ENCODE measurements at regions not wholly inside any gene's neighbourhood (a gene's known extent, or its start where the extent isn't known, plus 50 kb on each side); places are given as distances from the start of the nearest gene placed in this dataset.

DNA sequence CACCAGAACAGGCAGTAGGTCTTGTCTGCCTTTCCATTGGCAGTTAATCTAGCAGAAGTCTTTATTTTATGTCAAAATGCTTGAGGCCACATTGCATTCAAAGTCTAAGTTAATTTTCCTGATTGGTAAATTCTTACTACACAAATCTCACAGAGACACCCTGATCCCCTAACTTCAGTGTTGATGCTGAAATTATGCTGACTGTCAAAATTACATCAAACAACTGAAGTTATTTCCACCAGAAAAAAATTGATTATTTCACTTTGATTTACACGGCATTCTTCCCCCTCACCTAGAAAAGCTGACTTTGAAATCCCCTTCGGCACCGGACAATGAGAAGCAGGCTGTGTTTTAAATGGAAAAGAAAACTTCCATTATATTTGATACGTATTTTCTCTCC, 99.1 kb downstream of the MAF start:
- no peak for DNase-seq
- Histone ChIP-seq H3K27me3 (no peaks in the 10 kb centered on the region), H3K9me3 (replicated peaks in 1 of 3) (no peaks in the 10 kb centered on the region), H3K4me1 (replicated peaks in 1 of 2) (peaks cover 0 to 4% of the 10 kb centered on the region in 2 donors), H3K27ac (no peak overlapping the region), H3K4me3 (no peak overlapping the region), H3K36me3 (replicated peaks in 1 of 2) (no peaks in the 10 kb centered on the region)
- WGBS, 4 donors: 83 to 89% (median 86%) methylated on average over 4 of the region's 4 CpGs
- no peak for TF ChIP-seq POLR2A (IDR thresholded peaks at IDR 0.05)
- TF ChIP-seq, protein P1, sequence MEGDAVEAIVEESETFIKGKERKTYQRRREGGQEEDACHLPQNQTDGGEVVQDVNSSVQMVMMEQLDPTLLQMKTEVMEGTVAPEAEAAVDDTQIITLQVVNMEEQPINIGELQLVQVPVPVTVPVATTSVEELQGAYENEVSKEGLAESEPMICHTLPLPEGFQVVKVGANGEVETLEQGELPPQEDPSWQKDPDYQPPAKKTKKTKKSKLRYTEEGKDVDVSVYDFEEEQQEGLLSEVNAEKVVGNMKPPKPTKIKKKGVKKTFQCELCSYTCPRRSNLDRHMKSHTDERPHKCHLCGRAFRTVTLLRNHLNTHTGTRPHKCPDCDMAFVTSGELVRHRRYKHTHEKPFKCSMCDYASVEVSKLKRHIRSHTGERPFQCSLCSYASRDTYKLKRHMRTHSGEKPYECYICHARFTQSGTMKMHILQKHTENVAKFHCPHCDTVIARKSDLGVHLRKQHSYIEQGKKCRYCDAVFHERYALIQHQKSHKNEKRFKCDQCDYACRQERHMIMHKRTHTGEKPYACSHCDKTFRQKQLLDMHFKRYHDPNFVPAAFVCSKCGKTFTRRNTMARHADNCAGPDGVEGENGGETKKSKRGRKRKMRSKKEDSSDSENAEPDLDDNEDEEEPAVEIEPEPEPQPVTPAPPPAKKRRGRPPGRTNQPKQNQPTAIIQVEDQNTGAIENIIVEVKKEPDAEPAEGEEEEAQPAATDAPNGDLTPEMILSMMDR (IDR thresholded peaks at IDR 0.05): no peak
- intact Hi-C loops (cut with DNase I): no loop called here

DNA sequence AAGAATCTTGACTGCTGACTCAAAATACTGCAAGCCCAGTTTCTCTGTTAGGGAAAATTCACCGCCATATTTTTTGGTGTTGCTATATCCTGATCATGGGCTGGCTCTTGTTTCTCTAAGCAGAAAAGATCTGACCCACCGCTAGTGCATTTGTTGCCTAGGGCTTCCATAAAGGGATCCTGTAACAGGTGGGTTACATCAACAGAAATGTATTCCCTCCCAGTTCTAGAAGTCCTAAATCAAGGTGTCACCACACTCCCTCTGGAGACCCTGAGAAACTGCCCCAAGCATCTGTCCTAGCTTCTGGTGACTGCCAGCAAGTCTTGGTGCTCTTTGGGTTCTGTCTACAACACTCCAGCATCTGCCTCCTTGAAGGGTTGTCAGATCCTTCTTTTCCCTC, 99.7 kb downstream of the MAF start:
- Histone ChIP-seq H3K9me3 (replicated peaks in 1 of 3) (no peaks in the 10 kb centered on the region), H3K4me3 (no peak overlapping the region), H3K4me1 (replicated peaks in 1 of 2) (peaks cover 0 to 4% of the 10 kb centered on the region in 2 donors), H3K27me3 (no peaks in the 10 kb centered on the region), H3K27ac (no peak overlapping the region), H3K36me3 (replicated peaks in 1 of 2) (no peaks in the 10 kb centered on the region)
- intact Hi-C loops (cut with DNase I): no loop called here
- WGBS, 4 donors: 89 to 95% (median 91%) methylated on average over 2 of the region's 2 CpGs
- no peak for DNase-seq
- no peak for TF ChIP-seq POLR2A (IDR thresholded peaks at IDR 0.05)
- TF ChIP-seq, protein P1 (IDR thresholded peaks at IDR 0.05): no peak

DNA sequence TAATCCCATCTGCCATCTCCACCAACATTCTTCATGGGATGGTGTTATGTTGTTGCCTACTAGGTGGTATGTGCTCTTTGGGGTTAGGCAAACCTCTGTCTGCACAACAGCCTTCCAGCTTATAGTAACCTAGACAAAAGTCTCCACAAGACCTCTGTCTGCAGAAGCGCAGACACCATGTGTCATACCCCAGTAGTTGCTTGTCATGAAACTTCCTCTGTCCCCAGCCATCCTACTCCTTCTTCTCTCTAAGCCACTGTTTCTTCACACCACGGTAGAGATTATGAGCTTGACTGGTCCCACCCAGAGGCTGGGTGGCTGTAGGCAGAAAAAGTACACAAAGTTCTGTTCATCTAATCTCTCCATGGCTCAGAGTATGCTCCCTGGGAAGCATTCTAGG, 100.3 kb downstream of the MAF start:
- Histone ChIP-seq H3K9me3 (replicated peaks in 1 of 3) (no peaks in the 10 kb centered on the region), H3K27ac (no peak overlapping the region), H3K27me3 (no peaks in the 10 kb centered on the region), H3K36me3 (replicated peaks in 1 of 2) (no peaks in the 10 kb centered on the region), H3K4me3 (no peak overlapping the region), H3K4me1 (replicated peaks in 1 of 2) (peaks cover 0 to 4% of the 10 kb centered on the region in 2 donors)
- DNase-seq: no peak
- TF ChIP-seq, protein P1 (IDR thresholded peaks at IDR 0.05): no peak
- TF ChIP-seq POLR2A (IDR thresholded peaks at IDR 0.05): no peak
- WGBS, 4 donors: 78 to 89% (median 80%) methylated on average over 2 of the region's 2 CpGs
- intact Hi-C loops (cut with DNase I): no loop called here

DNA sequence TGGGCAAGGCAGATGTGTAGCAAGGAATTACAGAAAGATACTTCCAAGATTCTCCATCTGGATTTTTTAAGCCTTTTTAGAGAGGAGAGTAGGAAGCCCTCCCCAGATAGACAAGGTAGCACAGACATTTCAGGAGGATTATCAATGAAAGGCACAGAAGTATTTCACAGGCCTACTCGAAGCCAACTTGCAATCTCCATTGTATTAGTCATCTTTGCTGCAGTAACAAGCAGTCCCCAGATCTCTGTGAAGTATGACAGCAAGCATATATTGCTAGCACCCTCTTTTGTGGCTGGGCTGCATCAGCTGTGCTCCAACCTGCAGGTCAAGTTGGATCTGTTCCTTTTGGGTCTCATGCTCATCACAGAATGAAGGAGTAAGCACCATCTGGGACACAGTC, 101.6 kb downstream of the MAF start:
- TF ChIP-seq POLR2A (IDR thresholded peaks at IDR 0.05): no peak
- TF ChIP-seq, protein P1 (IDR thresholded peaks at IDR 0.05): no peak
- H3K36me3 ChIP-seq (replicated peaks in 1 of 2): no peaks in the 10 kb centered on the region
- WGBS, 4 donors: 55 to 80% (median 68%) methylated on average over 1 of the region's 1 CpG
- no peak overlapping the region for H3K4me3 ChIP-seq
- intact Hi-C loops (cut with DNase I): no loop called here
- no peaks in the 10 kb centered on the region for H3K9me3 ChIP-seq (replicated peaks in 1 of 3)
- no peak overlapping the region for H3K27ac ChIP-seq
- no peaks in the 10 kb centered on the region for H3K27me3 ChIP-seq
- DNase-seq: no peak
- peaks cover 0 to 3% of the 10 kb centered on the region in 2 donors for H3K4me1 ChIP-seq (replicated peaks in 1 of 2)

All from adrenal gland (tissue), 9 donors.